WTC11 (cell line): ENCODE measurements at regions not wholly inside any gene's neighbourhood (a gene's known extent, or its start where the extent isn't known, plus 50 kb on each side); places are given as distances from the start of the nearest gene placed in this dataset.

Experiments used
- EMX1 ChIP-seq: fragments of 250-450 bp; sonication (Bioruptor Pico); IDR thresholded peaks from 2 replicates; pipeline ENCODE4 v1.8.0; 2021; ENCODE audit warnings: mild to moderate bottlenecking
- HMGA2 ChIP-seq: fragments of 250-450 bp; sonication (Bioruptor Pico); IDR thresholded peaks from 2 replicates; pipeline ENCODE4 v1.4.0; 2021; ENCODE audit warnings: mild to moderate bottlenecking, moderate library complexity
- MYBL2 ChIP-seq: sonication (generic); formaldehyde crosslinking; IDR thresholded peaks from 2 replicates; pipeline ENCODE4 v1.8.1; 2023; ENCODE audit warnings: mild to moderate bottlenecking, moderate library complexity, missing genetic modification reagents
- NR2C2 ChIP-seq: sonication (generic); formaldehyde crosslinking; IDR thresholded peaks from 2 replicates; pipeline ENCODE4 v1.8.0; 2022; ENCODE audit warnings: mild to moderate bottlenecking, missing genetic modification reagents
- ZNF263 ChIP-seq: sonication (generic); formaldehyde crosslinking; IDR thresholded peaks from 2 replicates; pipeline ENCODE4 v1.8.1; 2022; ENCODE audit warnings: low read depth, mild to moderate bottlenecking, moderate library complexity, missing genetic modification reagents
- TF ChIP-seq, protein P1 (sequence below): sonication (generic); formaldehyde crosslinking; IDR thresholded peaks from 2 replicates; pipeline ENCODE4 v1.8.1; 2022; ENCODE audit warnings: low read depth, mild to moderate bottlenecking, moderate library complexity, missing genetic modification reagents, borderline replicate concordance
- TF ChIP-seq, protein P2 (sequence below): sonication (generic); formaldehyde crosslinking; IDR thresholded peaks from 2 replicates; pipeline ENCODE4 v1.8.0; 2023; ENCODE audit warnings: missing genetic modification reagents, mild to moderate bottlenecking, borderline replicate concordance
- TF ChIP-seq, protein P3 (sequence below): fragments of 200-600 bp; IDR thresholded peaks from 2 replicates; pipeline ENCODE4 v1.8.0; 2022; ENCODE audit warnings: antibody characterized with exemption
- TF ChIP-seq, protein P4 (sequence below): sonication (generic); formaldehyde crosslinking; IDR thresholded peaks from 2 replicates; pipeline ENCODE4 v1.8.0; 2022; ENCODE audit warnings: mild to moderate bottlenecking, missing genetic modification reagents
- TF ChIP-seq, protein P5 (sequence below): sonication (generic); formaldehyde crosslinking; IDR thresholded peaks from 2 replicates; pipeline ENCODE4 v1.8.0; 2022; ENCODE audit warnings: mild to moderate bottlenecking, missing genetic modification reagents
- TF ChIP-seq, protein P6 (sequence below): sonication (generic); formaldehyde crosslinking; IDR thresholded peaks from 2 replicates; pipeline ENCODE4 v1.8.1; 2022; ENCODE audit warnings: low read depth, missing genetic modification reagents, borderline replicate concordance
- TF ChIP-seq, protein P7 (sequence below): fragments of 250-450 bp; sonication (Bioruptor Pico); IDR thresholded peaks from 2 replicates; pipeline ENCODE4 v1.9.0; 2021; ENCODE audit warnings: moderate library complexity, mild to moderate bottlenecking, inconsistent platforms, borderline replicate concordance
- TF ChIP-seq, protein P8 (sequence below): fragments of 250-450 bp; sonication (Bioruptor Pico); IDR thresholded peaks from 2 replicates; pipeline ENCODE4 v1.9.0; 2021; ENCODE audit warnings: mild to moderate bottlenecking, borderline replicate concordance
- TF ChIP-seq, protein P9 (sequence below): sonication (generic); formaldehyde crosslinking; IDR thresholded peaks from 2 replicates; pipeline ENCODE4 v1.8.0; 2022; ENCODE audit warnings: mild to moderate bottlenecking, missing genetic modification reagents

DNA sequence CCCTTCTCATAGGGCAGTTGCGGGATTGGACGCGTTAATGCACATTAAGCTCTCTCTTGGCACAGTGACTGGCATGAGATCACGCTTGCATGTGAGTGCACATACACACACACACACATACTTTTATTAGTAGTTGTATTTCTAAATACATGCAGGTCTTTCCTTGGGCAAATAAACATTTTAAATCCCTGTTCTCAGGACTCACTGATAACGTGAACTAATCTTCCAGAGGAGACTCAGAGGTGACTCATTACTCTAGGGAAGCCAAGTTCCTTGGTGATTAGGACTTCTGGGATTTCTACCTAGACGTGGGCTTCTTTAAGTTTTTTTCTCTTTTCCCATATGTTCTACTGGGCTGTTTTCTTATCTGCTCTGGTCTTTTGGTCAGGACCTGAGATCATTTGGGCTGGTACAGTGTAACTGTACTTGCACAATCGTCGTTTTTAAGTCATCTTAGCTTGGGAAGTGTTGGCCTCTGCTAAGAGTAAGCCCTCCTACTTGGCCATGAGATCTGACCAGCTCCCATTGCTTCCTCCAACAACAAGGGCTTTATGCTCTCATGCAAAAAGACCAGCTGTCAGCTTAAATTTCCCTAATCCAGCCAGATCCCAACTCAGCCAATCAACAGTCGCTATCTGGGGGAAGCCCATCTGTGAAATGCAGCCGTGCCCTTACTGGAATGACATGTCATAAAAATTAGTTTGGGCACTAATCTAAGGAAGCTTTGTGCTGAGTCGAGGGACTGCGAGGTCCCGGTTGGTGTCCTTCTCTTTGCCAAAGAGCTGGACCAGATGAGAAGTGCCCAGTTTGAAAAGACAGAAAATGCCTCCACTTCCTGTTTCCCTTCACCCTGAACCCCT is 176.4 kb upstream of the ANKRD55 start:
- TF ChIP-seq EMX1 (CRISPR knock-in tag) (no peak), NR2C2 (CRISPR knock-in tag) (no peak), HMGA2 (no peak), MYBL2 (CRISPR knock-in tag) (no peak), ZNF263 (CRISPR knock-in tag) (no peak)
- TF ChIP-seq, protein P1, sequence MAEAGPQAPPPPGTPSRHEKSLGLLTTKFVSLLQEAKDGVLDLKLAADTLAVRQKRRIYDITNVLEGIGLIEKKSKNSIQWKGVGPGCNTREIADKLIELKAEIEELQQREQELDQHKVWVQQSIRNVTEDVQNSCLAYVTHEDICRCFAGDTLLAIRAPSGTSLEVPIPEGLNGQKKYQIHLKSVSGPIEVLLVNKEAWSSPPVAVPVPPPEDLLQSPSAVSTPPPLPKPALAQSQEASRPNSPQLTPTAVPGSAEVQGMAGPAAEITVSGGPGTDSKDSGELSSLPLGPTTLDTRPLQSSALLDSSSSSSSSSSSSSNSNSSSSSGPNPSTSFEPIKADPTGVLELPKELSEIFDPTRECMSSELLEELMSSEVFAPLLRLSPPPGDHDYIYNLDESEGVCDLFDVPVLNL (CRISPR knock-in tag): no peak
- TF ChIP-seq, protein P2, sequence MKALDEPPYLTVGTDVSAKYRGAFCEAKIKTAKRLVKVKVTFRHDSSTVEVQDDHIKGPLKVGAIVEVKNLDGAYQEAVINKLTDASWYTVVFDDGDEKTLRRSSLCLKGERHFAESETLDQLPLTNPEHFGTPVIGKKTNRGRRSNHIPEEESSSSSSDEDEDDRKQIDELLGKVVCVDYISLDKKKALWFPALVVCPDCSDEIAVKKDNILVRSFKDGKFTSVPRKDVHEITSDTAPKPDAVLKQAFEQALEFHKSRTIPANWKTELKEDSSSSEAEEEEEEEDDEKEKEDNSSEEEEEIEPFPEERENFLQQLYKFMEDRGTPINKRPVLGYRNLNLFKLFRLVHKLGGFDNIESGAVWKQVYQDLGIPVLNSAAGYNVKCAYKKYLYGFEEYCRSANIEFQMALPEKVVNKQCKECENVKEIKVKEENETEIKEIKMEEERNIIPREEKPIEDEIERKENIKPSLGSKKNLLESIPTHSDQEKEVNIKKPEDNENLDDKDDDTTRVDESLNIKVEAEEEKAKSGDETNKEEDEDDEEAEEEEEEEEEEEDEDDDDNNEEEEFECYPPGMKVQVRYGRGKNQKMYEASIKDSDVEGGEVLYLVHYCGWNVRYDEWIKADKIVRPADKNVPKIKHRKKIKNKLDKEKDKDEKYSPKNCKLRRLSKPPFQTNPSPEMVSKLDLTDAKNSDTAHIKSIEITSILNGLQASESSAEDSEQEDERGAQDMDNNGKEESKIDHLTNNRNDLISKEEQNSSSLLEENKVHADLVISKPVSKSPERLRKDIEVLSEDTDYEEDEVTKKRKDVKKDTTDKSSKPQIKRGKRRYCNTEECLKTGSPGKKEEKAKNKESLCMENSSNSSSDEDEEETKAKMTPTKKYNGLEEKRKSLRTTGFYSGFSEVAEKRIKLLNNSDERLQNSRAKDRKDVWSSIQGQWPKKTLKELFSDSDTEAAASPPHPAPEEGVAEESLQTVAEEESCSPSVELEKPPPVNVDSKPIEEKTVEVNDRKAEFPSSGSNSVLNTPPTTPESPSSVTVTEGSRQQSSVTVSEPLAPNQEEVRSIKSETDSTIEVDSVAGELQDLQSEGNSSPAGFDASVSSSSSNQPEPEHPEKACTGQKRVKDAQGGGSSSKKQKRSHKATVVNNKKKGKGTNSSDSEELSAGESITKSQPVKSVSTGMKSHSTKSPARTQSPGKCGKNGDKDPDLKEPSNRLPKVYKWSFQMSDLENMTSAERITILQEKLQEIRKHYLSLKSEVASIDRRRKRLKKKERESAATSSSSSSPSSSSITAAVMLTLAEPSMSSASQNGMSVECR (CRISPR knock-in tag): no peak
- TF ChIP-seq, protein P3, sequence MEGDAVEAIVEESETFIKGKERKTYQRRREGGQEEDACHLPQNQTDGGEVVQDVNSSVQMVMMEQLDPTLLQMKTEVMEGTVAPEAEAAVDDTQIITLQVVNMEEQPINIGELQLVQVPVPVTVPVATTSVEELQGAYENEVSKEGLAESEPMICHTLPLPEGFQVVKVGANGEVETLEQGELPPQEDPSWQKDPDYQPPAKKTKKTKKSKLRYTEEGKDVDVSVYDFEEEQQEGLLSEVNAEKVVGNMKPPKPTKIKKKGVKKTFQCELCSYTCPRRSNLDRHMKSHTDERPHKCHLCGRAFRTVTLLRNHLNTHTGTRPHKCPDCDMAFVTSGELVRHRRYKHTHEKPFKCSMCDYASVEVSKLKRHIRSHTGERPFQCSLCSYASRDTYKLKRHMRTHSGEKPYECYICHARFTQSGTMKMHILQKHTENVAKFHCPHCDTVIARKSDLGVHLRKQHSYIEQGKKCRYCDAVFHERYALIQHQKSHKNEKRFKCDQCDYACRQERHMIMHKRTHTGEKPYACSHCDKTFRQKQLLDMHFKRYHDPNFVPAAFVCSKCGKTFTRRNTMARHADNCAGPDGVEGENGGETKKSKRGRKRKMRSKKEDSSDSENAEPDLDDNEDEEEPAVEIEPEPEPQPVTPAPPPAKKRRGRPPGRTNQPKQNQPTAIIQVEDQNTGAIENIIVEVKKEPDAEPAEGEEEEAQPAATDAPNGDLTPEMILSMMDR: no peak
- TF ChIP-seq, protein P4, sequence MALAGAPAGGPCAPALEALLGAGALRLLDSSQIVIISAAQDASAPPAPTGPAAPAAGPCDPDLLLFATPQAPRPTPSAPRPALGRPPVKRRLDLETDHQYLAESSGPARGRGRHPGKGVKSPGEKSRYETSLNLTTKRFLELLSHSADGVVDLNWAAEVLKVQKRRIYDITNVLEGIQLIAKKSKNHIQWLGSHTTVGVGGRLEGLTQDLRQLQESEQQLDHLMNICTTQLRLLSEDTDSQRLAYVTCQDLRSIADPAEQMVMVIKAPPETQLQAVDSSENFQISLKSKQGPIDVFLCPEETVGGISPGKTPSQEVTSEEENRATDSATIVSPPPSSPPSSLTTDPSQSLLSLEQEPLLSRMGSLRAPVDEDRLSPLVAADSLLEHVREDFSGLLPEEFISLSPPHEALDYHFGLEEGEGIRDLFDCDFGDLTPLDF (CRISPR knock-in tag): no peak
- TF ChIP-seq, protein P5, sequence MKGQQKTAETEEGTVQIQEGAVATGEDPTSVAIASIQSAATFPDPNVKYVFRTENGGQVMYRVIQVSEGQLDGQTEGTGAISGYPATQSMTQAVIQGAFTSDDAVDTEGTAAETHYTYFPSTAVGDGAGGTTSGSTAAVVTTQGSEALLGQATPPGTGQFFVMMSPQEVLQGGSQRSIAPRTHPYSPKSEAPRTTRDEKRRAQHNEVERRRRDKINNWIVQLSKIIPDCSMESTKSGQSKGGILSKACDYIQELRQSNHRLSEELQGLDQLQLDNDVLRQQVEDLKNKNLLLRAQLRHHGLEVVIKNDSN: no peak
- TF ChIP-seq, protein P6, sequence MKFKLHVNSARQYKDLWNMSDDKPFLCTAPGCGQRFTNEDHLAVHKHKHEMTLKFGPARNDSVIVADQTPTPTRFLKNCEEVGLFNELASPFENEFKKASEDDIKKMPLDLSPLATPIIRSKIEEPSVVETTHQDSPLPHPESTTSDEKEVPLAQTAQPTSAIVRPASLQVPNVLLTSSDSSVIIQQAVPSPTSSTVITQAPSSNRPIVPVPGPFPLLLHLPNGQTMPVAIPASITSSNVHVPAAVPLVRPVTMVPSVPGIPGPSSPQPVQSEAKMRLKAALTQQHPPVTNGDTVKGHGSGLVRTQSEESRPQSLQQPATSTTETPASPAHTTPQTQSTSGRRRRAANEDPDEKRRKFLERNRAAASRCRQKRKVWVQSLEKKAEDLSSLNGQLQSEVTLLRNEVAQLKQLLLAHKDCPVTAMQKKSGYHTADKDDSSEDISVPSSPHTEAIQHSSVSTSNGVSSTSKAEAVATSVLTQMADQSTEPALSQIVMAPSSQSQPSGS (CRISPR knock-in tag): no peak
- TF ChIP-seq, protein P7, sequence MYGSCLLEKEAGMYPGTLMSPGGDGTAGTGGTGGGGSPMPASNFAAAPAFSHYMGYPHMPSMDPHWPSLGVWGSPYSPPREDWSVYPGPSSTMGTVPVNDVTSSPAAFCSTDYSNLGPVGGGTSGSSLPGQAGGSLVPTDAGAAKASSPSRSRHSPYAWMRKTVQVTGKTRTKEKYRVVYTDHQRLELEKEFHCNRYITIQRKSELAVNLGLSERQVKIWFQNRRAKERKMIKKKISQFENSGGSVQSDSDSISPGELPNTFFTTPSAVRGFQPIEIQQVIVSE (CRISPR knock-in tag): no peak
- TF ChIP-seq, protein P8, sequence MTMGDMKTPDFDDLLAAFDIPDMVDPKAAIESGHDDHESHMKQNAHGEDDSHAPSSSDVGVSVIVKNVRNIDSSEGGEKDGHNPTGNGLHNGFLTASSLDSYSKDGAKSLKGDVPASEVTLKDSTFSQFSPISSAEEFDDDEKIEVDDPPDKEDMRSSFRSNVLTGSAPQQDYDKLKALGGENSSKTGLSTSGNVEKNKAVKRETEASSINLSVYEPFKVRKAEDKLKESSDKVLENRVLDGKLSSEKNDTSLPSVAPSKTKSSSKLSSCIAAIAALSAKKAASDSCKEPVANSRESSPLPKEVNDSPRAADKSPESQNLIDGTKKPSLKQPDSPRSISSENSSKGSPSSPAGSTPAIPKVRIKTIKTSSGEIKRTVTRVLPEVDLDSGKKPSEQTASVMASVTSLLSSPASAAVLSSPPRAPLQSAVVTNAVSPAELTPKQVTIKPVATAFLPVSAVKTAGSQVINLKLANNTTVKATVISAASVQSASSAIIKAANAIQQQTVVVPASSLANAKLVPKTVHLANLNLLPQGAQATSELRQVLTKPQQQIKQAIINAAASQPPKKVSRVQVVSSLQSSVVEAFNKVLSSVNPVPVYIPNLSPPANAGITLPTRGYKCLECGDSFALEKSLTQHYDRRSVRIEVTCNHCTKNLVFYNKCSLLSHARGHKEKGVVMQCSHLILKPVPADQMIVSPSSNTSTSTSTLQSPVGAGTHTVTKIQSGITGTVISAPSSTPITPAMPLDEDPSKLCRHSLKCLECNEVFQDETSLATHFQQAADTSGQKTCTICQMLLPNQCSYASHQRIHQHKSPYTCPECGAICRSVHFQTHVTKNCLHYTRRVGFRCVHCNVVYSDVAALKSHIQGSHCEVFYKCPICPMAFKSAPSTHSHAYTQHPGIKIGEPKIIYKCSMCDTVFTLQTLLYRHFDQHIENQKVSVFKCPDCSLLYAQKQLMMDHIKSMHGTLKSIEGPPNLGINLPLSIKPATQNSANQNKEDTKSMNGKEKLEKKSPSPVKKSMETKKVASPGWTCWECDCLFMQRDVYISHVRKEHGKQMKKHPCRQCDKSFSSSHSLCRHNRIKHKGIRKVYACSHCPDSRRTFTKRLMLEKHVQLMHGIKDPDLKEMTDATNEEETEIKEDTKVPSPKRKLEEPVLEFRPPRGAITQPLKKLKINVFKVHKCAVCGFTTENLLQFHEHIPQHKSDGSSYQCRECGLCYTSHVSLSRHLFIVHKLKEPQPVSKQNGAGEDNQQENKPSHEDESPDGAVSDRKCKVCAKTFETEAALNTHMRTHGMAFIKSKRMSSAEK (CRISPR knock-in tag): no peak
- TF ChIP-seq, protein P9, sequence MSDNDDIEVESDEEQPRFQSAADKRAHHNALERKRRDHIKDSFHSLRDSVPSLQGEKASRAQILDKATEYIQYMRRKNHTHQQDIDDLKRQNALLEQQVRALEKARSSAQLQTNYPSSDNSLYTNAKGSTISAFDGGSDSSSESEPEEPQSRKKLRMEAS (CRISPR knock-in tag): no peak
